ENCODE measurements at regions not wholly inside any gene's neighbourhood (a gene's known extent, or its start where the extent isn't known, plus 50 kb on each side); places are given as distances from the start of the nearest gene placed in this dataset.

DNA sequence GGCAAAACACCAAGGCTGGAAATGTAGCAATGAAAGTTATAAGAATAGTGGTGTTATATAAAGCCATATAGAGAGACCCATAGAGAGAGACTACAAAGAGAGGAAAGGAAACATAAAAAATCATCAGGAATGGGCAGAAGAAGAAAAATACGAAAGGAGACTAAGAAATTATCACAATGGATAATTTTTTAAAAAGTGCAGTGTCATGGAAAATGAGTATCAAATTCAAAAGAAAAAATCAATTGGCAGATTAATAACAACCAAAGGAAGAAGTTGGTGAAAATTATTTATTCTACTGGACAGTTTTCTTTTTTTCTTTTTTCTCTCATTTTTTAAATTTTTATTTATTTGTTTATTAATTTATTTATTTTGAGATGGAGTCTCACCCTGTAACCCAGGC lies 1488.4 kb upstream of the WWC1 start:
- TF ChIP-seq POLR2AphosphoS5 (IDR thresholded peaks at IDR 0.05; ENCODE audit: borderline replicate concordance, low read depth, low read length): no peak
- TF ChIP-seq EZH2 (IDR thresholded peaks at IDR 0.05): no peak
- no peak for TF ChIP-seq FOXP2 (optimal IDR thresholded peaks at IDR 0.05; ENCODE audit: control extremely low read depth, extremely low read length, insufficient read depth)
